ENCODE measurements at regions not wholly inside any gene's neighbourhood (a gene's known extent, or its start where the extent isn't known, plus 50 kb on each side); places are given as distances from the start of the nearest gene placed in this dataset.

GRCh38 chr14:104440297-104440956, 139.1 kb upstream of the C14orf180 start:
- TF ChIP-seq POLR2A (IDR thresholded peaks at IDR 0.05) (no peak), CTCF (IDR thresholded peaks at IDR 0.05) (no peak)

All from adrenal gland (tissue), 5 donors.